Midbrain (tissue), 1 donor: ENCODE measurements at regions not wholly inside any gene's neighbourhood (a gene's known extent, or its start where the extent isn't known, plus 50 kb on each side); places are given as distances from the start of the nearest gene placed in this dataset.
"Not testable (repeated sequence)": the region's sequence is repeated elsewhere in the genome, so short reads cannot be mapped to it uniquely, and the experiment has no call there.

Experiments used
- DNase-seq: peaks from one replicate; lab custom pipeline; 2025; lab: John Stamatoyannopoulos, UW

GRCh38 chr6:150683320-150683719, 83.6 kb downstream of the PLEKHG1 start:
- no peak for DNase-seq

- no peak for DNase-seq
These were observed 84.5 kb downstream of the PLEKHG1 start for GRCh38 chr6:150684161-150684560.

- no peak for DNase-seq
These were observed 85.2 kb downstream of the PLEKHG1 start for GRCh38 chr6:150684714-150685459.

DNA sequence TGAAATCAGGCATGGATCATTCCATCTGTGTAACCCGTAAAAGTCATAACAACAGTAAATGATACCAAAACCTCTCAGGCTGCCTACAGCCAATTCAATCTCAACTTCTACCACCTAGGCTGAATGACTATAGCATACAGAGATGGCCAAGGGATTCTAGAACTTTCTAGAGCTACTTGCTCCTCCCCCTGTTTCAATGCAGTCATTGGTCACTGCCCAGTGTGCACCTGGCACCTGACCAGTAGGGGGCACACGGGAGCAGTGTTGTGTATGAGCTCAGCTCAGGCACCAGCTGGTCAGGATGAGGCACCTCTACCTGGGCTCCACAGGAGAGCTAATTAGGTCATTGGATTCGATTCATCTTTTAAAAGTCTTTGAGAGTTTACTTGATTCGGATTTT, 86.2 kb downstream of the PLEKHG1 start:
- DNase-seq, result peak; percentile 16

GRCh38 chr6:150686566-150686965, 86.9 kb downstream of the PLEKHG1 start:
- no peak for DNase-seq

DNA sequence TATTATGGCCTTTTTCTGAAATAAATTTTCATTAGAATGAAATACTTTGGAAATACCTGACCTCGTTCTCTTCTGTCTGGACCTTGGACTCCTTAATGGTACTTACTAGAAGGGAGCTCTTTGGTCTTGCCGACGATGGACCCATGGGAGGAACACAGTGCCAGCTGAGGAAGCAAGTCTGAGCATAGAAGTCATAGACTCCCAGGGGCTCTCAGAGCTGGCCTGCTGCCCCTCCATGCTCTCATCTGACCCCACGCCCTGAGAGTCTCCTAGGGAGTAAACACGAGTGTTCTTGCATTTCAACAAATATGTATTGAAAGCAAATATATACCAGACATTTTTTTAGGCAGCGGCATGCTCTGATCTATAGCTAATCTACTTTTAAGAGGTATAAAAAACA, 87.8 kb downstream of the PLEKHG1 start:
- DNase-seq, result no peak

GRCh38 chr6:150689900-150690590, 90.4 kb downstream of the PLEKHG1 start:
- DNase-seq, result no peak

GRCh38 chr6:150690681-150691080, 91.0 kb downstream of the PLEKHG1 start:
- no peak for DNase-seq

- no peak for DNase-seq
These were observed 91.8 kb downstream of the PLEKHG1 start for GRCh38 chr6:150691463-150691862.

DNA sequence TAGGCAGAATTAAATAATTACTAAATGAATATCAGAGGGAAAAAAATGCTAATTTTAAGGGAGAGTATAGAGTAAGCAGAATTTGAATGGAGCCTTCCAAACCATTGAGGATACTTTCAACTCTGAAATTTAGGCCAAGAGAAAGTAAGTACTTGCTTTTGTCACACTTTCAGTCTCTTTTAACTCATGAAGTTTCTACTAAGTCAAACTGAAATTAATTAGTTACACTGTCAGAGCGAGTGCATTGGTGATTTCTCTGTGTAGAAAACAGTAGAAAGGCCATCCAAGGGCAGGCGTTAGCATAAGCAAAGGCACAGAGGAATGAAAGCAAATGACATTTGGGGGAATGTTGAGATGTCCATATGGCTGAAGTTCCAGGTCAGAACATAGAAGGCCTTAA, 92.9 kb downstream of the PLEKHG1 start:
- no peak for DNase-seq

- DNase-seq, result no peak
These were observed 95.2 kb downstream of the PLEKHG1 start for GRCh38 chr6:150694889-150695288.

GRCh38 chr6:150695652-150696051, 96.0 kb downstream of the PLEKHG1 start:
- DNase-seq, result no peak

DNA sequence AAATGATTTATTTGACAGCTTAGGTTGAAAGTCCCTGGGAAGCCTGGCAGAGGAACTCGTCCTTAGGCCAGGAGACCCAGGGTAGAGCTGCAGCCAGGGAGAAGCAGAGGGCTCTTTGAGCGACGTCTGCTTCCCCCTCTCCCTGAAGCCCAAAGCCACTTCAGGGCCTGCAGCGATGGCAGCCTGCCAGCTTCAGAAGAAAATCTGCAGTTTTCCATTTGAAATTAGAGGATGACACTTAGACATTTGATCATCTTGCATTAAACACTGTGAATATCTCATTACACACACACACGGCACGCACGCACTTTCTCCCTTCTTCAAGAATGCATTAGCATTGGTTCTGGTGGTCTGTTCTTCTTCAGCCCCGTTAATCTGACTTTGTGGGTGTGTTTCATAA, 96.5 kb downstream of the PLEKHG1 start:
- no peak for DNase-seq

DNA sequence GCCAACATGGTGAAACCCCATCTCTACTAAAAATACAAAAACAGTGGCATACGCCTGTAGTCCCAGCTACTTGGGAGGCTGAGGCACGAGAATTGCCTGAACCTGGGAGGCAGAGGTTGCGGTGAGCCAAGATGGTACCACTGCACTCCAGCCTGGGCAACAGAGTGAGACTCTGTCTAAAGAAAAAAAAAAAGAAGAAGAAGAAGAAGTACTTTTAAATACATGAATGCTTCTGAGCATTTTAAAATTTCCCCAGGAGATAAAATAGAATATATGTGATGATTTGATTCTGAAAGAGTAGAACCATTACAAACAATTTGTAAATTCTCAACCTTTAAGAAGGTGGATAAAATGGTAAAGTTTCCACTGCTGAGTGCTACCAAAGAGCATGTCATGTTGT, 97.2 kb downstream of the PLEKHG1 start:
- not testable (repeated sequence) for DNase-seq

DNA sequence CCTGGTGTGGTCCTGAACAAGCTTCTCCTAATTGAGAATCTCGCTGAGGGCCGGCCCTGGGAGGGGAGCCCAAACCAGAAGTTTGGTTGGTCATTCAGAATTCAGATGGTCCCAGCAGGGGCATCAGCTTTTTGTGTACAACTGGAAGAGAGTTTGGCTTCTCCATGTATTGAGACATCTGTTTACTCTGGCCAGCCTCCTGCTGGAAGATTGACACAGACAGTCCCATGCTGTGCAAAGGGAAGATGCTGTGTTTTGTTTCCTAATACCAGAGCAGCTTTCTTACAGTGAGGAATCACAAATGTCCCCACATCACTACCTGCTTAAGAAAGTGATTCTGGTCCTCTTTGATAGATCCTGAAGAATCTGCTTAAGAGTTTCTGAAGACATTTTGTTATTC, 97.8 kb downstream of the PLEKHG1 start:
- DNase-seq, result no peak

DNA sequence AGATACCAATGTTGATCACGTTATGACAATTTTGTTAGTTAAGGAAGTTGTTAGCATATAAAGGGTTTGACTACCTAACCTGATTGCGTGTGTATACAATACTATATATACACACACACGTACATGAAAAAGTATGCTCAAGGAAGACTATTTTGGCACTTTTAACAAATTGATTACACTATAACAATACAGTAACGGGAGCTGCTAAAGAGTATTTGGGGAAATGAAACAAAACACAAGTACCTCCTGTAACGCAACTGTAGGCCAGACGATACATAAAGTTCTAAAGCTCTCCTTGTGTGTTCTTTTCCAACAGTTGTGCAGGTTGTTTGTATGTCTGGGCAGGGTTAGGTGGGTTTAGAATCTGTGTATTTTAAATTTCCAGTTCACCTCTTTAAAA, 98.7 kb downstream of the PLEKHG1 start:
- no peak for DNase-seq

- peak; percentile 45 for DNase-seq
These were observed 103.0 kb downstream of the PLEKHG1 start for GRCh38 chr6:150702675-150703074.

GRCh38 chr6:150704447-150705192, 104.9 kb downstream of the PLEKHG1 start:
- DNase-seq, result no peak

DNA sequence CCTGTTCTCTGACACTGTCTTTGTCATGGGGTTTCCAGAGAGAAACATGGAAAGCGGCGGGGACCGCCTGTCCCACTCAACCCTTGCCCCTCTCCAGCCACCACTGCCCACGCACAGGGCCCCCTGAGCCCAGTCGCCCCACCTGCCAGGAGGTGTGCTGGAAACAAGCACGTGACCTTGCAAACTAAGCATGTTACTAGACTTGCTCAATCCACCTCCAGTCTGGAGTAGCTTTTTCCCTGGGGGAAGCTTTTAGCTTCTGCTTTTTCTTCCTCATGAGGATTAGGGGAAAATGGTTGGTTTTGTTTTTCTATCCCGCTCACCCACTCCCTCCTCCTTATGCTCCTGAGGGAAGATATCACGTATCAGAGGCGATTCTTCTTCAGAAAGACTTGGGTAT, 105.7 kb downstream of the PLEKHG1 start:
- DNase-seq, result no peak

DNA sequence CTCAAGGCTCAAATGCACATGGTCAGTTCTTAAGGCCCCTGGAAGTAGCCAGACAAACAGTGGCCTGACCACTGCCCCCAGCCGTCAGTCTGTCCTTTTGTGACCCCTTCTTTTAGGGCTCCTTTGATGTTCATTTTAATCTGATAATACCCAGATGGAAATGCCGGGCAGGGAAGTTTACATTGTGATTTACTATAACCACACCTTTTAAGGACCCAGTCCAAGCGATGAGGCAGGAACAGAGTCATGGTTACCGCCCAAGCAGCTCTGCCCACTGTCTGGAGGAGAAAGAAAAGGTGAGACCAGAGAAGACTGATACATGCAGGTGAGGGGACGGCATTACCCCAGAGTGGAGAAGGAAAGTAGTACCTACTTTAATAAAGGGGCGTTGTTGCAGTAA, 110.6 kb downstream of the PLEKHG1 start:
- DNase-seq, result no peak

- DNase-seq, result no peak
These were observed 111.4 kb downstream of the PLEKHG1 start for GRCh38 chr6:150711061-150711460.

- DNase-seq, result peak; percentile 60
These were observed 112.2 kb downstream of the PLEKHG1 start for GRCh38 chr6:150711584-150712504.
